ENCODE measurements at regions not wholly inside any gene's neighbourhood (a gene's known extent, or its start where the extent isn't known, plus 50 kb on each side); places are given as distances from the start of the nearest gene placed in this dataset.

- Histone ChIP-seq H3K4me2 (ENCODE audit: control insufficient read depth, insufficient read depth) (no peak overlapping the region), H3K36me3 (ENCODE audit: control insufficient read depth in 2 of 2, insufficient read depth in 2 of 2, low read length in 1 of 2) (no peaks in the 10 kb centered on the region), H3K9ac (ENCODE audit: control insufficient read depth, insufficient read depth, low read length) (no peak overlapping the region), H3K9me3 (replicated peaks; ENCODE audit: control insufficient read depth, insufficient read depth, low read length) (no peaks in the 10 kb centered on the region), H3K79me2 (ENCODE audit: control insufficient read depth, insufficient read depth, low read length) (no peaks in the 10 kb centered on the region), H3K4me1 (ENCODE audit: control insufficient read depth, insufficient read depth, low read length) (no peaks in the 10 kb centered on the region), H3K27me3 (replicated peaks in 1 of 2; ENCODE audit: control insufficient read depth in 2 of 2, insufficient read depth in 2 of 2, low read length in 1 of 2) (no peaks in the 10 kb centered on the region; a peak in 1 of 4 replicates), H2AFZ (ENCODE audit: control insufficient read depth, low read depth, low read length) (no peak overlapping the region), H3K27ac (ENCODE audit: control insufficient read depth, insufficient read depth) (no peak overlapping the region), H4K20me1 (ENCODE audit: control insufficient read depth, insufficient read depth) (no peaks in the 10 kb centered on the region), H3K4me3 (no peak overlapping the region)
- WGBS (ENCODE audit: insufficient coverage, insufficient replicate concordance, low lambda C conversion rate, missing lambda C conversion rate), result 0% methylated on average over 1 of the region's 1 CpG
- ChIA-PET RAD21 (ENCODE audit: unreplicated experiment) (no interaction called here), SMC1A (ENCODE audit: uncharacterized antibody, unreplicated experiment) (no interaction called here), CTCF (no interaction called here), POLR2A (interaction anchor here (0.8 kb wide), 1 partner anchor 1960 kb away, joined by 3 read pairs; no protein-coding TSS in a partner anchor)
- BruUV-seq (replicated peaks), result no TSS peak
- TF ChIP-seq CBX3 (IDR thresholded peaks at IDR 0.05; ENCODE audit: borderline replicate concordance, low read depth) (no peak), HDAC2 (IDR thresholded peaks at IDR 0.05) (no peak), SPI1 (IDR thresholded peaks at IDR 0.05; ENCODE audit: borderline replicate concordance, insufficient read depth, low read depth, low read length) (peak; percentile 71; the same call in 1 of the 2 replicates), ZNF24 (IDR thresholded peaks at IDR 0.05) (no peak), YBX1 (IDR thresholded peaks at IDR 0.05) (no peak), SREBF1 (IDR thresholded peaks at IDR 0.05; ENCODE audit: low read length) (no peak), CHD2 (IDR thresholded peaks at IDR 0.05; ENCODE audit: borderline replicate concordance, low read depth, low read length) (no peak), MXI1 (IDR thresholded peaks at IDR 0.05; ENCODE audit: low read depth, low read length) (no peak)
- DNase-seq (ENCODE audit: low read depth, low spot score) (no peak), ATAC-seq (peak; percentile 52), FAIRE-seq (no peak)
- in situ Hi-C loops (cut with MboI) (no loop called here), intact Hi-C loops (cut with micrococcal nuclease; ENCODE audit: unreplicated experiment) (no loop called here)
Measured at GRCh38 chr7:35365523-35365922, 111.6 kb upstream of the TBX20 start.

DNA sequence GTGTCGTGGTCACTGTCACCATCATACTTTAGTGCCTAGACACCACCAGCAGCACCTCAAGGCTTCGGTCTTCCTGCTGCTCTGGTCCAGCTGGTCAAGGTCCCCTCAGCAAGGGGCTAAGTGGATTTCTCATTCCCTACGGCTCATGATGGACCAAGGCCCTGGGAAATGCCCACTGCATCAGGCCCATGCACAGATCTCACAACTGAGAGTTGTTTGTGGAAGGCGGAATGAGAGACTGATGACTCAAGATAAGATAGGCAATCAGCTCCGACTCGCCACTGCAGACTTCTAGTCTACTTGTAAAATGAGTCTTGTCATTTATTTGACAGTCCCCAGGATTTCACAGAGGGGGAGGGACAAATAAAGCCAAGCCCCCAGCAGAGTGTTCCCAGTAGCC is 108.4 kb upstream of the TBX20 start:
- Histone ChIP-seq H4K20me1 (ENCODE audit: control insufficient read depth, insufficient read depth) (no peaks in the 10 kb centered on the region), H3K4me3 (no peak overlapping the region), H3K79me2 (ENCODE audit: control insufficient read depth, insufficient read depth, low read length) (no peaks in the 10 kb centered on the region), H3K9me3 (replicated peaks; ENCODE audit: control insufficient read depth, insufficient read depth, low read length) (no peaks in the 10 kb centered on the region), H3K27me3 (replicated peaks in 1 of 2; ENCODE audit: control insufficient read depth in 2 of 2, insufficient read depth in 2 of 2, low read length in 1 of 2) (no peaks in the 10 kb centered on the region; a peak in 1 of 4 replicates), H2AFZ (ENCODE audit: control insufficient read depth, low read depth, low read length) (no peak overlapping the region), H3K36me3 (ENCODE audit: control insufficient read depth in 2 of 2, insufficient read depth in 2 of 2, low read length in 1 of 2) (no peaks in the 10 kb centered on the region), H3K4me2 (ENCODE audit: control insufficient read depth, insufficient read depth) (no peak overlapping the region), H3K4me1 (ENCODE audit: control insufficient read depth, insufficient read depth, low read length) (no peaks in the 10 kb centered on the region), H3K9ac (ENCODE audit: control insufficient read depth, insufficient read depth, low read length) (no peak overlapping the region), H3K27ac (ENCODE audit: control insufficient read depth, insufficient read depth) (no peak overlapping the region)
- DNase-seq (ENCODE audit: low read depth, low spot score) (no peak), ATAC-seq (no peak), FAIRE-seq (no peak)
- intact Hi-C loops (cut with micrococcal nuclease; ENCODE audit: unreplicated experiment) (no loop called here), in situ Hi-C loops (cut with MboI) (no loop called here)
- SMC1A ChIA-PET (ENCODE audit: uncharacterized antibody, unreplicated experiment), result no interaction called here
- POLR2A ChIA-PET, result no interaction called here
- WGBS (ENCODE audit: insufficient coverage, insufficient replicate concordance, low lambda C conversion rate, missing lambda C conversion rate), result 11% methylated on average over 6 of the region's 6 CpGs
- CTCF ChIA-PET, result no interaction called here
- no TSS peak for BruUV-seq (replicated peaks)
- RAD21 ChIA-PET (ENCODE audit: unreplicated experiment), result no interaction called here
- no peak for TF ChIP-seq ZBED1 (IDR thresholded peaks at IDR 0.05; ENCODE audit: borderline replicate concordance)
- no peak for TF ChIP-seq YY1 (IDR thresholded peaks at IDR 0.05; ENCODE audit: low read depth, low read length)
- TF ChIP-seq, protein P1, sequence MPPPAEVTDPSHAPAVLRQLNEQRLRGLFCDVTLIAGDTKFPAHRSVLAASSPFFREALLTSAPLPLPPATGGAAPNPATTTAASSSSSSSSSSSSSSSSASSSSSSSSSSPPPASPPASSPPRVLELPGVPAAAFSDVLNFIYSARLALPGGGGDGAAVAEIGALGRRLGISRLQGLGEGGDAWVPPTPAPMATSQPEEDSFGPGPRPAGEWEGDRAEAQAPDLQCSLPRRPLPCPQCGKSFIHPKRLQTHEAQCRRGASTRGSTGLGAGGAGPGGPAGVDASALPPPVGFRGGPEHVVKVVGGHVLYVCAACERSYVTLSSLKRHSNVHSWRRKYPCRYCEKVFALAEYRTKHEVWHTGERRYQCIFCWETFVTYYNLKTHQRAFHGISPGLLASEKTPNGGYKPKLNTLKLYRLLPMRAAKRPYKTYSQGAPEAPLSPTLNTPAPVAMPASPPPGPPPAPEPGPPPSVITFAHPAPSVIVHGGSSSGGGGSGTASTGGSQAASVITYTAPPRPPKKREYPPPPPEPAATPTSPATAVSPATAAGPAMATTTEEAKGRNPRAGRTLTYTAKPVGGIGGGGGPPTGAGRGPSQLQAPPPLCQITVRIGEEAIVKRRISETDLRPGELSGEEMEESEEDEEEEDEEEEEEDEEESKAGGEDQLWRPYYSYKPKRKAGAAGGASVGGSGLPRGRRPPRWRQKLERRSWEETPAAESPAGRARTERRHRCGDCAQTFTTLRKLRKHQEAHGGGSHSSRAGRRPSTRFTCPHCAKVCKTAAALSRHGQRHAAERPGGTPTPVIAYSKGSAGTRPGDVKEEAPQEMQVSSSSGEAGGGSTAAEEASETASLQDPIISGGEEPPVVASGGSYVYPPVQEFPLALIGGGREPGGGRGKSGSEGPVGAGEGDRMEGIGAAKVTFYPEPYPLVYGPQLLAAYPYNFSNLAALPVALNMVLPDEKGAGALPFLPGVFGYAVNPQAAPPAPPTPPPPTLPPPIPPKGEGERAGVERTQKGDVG (CRISPR knock-in tag; IDR thresholded peaks at IDR 0.05), result no peak
- TF ChIP-seq HDAC6 (IDR thresholded peaks at IDR 0.05; ENCODE audit: unreplicated experiment), result no peak
- TF ChIP-seq, protein P2, sequence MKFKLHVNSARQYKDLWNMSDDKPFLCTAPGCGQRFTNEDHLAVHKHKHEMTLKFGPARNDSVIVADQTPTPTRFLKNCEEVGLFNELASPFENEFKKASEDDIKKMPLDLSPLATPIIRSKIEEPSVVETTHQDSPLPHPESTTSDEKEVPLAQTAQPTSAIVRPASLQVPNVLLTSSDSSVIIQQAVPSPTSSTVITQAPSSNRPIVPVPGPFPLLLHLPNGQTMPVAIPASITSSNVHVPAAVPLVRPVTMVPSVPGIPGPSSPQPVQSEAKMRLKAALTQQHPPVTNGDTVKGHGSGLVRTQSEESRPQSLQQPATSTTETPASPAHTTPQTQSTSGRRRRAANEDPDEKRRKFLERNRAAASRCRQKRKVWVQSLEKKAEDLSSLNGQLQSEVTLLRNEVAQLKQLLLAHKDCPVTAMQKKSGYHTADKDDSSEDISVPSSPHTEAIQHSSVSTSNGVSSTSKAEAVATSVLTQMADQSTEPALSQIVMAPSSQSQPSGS (IDR thresholded peaks at IDR 0.05; ENCODE audit: low read length), result no peak
- TF ChIP-seq SMAD1 (IDR thresholded peaks at IDR 0.05; ENCODE audit: low read depth, partially characterized antibody), result no peak
- no peak for TF ChIP-seq JUND (IDR thresholded peaks at IDR 0.05; ENCODE audit: low read depth, low read length)
- TF ChIP-seq SIX5 (IDR thresholded peaks at IDR 0.05; ENCODE audit: low read depth, low read length, severe bottlenecking), result no peak

Data from GM12878 (cell line).